Spleen (tissue), 7 donors: ENCODE measurements at regions not wholly inside any gene's neighbourhood (a gene's known extent, or its start where the extent isn't known, plus 50 kb on each side); places are given as distances from the start of the nearest gene placed in this dataset.

Experiments used
- CTCF ChIP-seq, 11 experiments: fragments of 200-600 bp in 7 of 11; fragments of 450-650 bp in 4 of 11; sonication (generic) in 4 of 11; IDR thresholded peaks in 8 of 11; conservative IDR thresholded peaks in 3 of 11; 1 replicate in 7 of 11; 2 replicates in 4 of 11; pipeline versions ENCODE4 v1.4.0 to v1.8.0; 2016 to 2021; ENCODE audit warnings: antibody characterized with exemption in 11 of 11, inconsistent platforms in 4 of 11, mild to moderate bottlenecking in 1 of 11
- POLR2A ChIP-seq, 3 donors: fragments of 450-650 bp; IDR thresholded peaks; one replicate each; pipeline ENCODE4 v1.5.1; 2017; ENCODE audit warnings: antibody characterized with exemption in 3 of 3, mild to moderate bottlenecking in 1 of 3
- donor health status: DM: no; HTN: no; CAD: no; lungs with moderate emphysema.
- donor health status: DM: no; HTN: no; CAD: no.
- donor health status: DM: no; HTN: no; CAD: no.

- no peak for TF ChIP-seq POLR2A (IDR thresholded peaks at IDR 0.05)
- TF ChIP-seq CTCF (IDR thresholded peaks at IDR 0.05 in 8 of 11, conservative IDR thresholded peaks at IDR 0.05 in 3 of 11), result no peak
Observed at GRCh38 chr20:11221046-11221445, 547.2 kb upstream of the JAG1 start.
